ENCODE measurements at regions not wholly inside any gene's neighbourhood (a gene's known extent, or its start where the extent isn't known, plus 50 kb on each side); places are given as distances from the start of the nearest gene placed in this dataset.

DNA sequence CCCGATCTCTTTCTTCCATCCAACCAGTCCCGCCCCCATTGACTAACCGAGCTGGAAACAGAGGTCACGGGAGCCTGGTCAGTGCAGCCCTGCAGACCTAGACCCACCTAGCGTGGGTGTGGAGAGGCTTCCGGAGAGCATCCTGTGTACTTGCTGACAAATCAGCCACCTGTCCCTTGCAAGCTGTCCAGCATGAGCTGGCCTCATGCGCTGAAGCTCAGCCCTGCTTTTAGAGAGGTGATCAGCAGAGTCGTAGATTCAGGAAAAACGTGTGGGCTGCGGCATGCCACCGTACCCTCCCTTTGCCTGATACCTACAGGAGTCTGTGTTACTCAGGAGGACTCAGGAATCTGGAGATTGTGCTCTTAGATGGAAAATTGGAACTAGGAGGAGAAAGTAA lies 80.3 kb upstream of the UQCRFS1 start:
- Histone ChIP-seq H3K27me3 (ENCODE audit: insufficient read depth, poor library complexity, severe bottlenecking) (no peaks in the 10 kb centered on the region), H3K4me3 (replicated peaks; ENCODE audit: insufficient read depth, low read length) (no peak overlapping the region), H3K27ac (replicated peaks) (no peak overlapping the region)
- TF ChIP-seq POLR2AphosphoS5 (IDR thresholded peaks at IDR 0.05; ENCODE audit: low read depth): no peak
- TF ChIP-seq CTCF (IDR thresholded peaks at IDR 0.05; ENCODE audit: insufficient read depth, low read length): no peak
- TF ChIP-seq SPI1 (IDR thresholded peaks at IDR 0.05; ENCODE audit: borderline replicate concordance, low read depth): no peak
- no peak for TF ChIP-seq REST (IDR thresholded peaks at IDR 0.05; ENCODE audit: insufficient replicate concordance, low read depth)
- no peak for TF ChIP-seq GABPA (IDR thresholded peaks at IDR 0.05; ENCODE audit: low read depth)
- DNase-seq (ENCODE audit: low read depth in 1 of 2, low spot score in 1 of 2): no peak

DNA sequence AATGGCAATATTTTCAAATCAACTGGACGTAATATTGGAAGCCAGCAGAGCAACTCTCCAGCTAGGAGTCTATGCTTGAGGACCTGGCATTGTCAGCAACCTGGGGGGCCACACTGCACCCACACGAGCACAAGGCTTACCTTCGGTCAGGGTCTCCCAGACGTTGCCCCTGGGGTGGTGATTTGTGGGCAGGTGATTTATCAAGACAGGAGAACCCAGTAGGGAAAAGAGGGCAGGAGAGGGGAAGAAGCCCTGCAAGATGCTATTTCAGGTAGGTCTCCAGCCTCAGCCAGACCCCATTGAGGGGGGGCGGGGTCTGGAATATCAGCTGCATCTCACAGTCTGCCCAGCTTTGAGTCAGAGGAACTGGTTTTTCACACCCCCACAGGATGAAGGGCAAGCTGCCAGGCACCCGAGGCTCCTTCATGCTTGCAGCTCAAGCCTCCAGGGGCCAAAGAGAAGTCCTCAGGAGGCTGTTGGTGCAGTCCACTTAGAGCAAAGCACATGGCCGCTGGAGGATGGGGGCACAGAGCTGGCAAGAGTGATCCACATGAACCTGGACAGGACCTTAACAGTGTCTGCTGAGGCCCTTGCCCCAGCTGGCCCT lies 80.9 kb upstream of the UQCRFS1 start:
- H3K4me3 ChIP-seq (replicated peaks; ENCODE audit: insufficient read depth, low read length): no peak overlapping the region

More for the DNA sequence above, 80.9 kb upstream of the UQCRFS1 start:
- TF ChIP-seq REST (IDR thresholded peaks at IDR 0.05; ENCODE audit: insufficient replicate concordance, low read depth): no peak
- TF ChIP-seq CTCF (IDR thresholded peaks at IDR 0.05; ENCODE audit: insufficient read depth, low read length): no peak
- TF ChIP-seq GABPA (IDR thresholded peaks at IDR 0.05; ENCODE audit: low read depth): no peak
- no peak for TF ChIP-seq SPI1 (IDR thresholded peaks at IDR 0.05; ENCODE audit: borderline replicate concordance, low read depth)
- TF ChIP-seq POLR2AphosphoS5 (IDR thresholded peaks at IDR 0.05; ENCODE audit: low read depth): no peak
- H3K27me3 ChIP-seq (ENCODE audit: insufficient read depth, poor library complexity, severe bottlenecking): no peaks in the 10 kb centered on the region
- H3K27ac ChIP-seq (replicated peaks): no peak overlapping the region
- DNase-seq (ENCODE audit: low read depth in 1 of 2, low spot score in 1 of 2): no peak

Data from HL-60 (cell line).